ENCODE measurements at regions not wholly inside any gene's neighbourhood (a gene's known extent, or its start where the extent isn't known, plus 50 kb on each side); places are given as distances from the start of the nearest gene placed in this dataset.

DNA sequence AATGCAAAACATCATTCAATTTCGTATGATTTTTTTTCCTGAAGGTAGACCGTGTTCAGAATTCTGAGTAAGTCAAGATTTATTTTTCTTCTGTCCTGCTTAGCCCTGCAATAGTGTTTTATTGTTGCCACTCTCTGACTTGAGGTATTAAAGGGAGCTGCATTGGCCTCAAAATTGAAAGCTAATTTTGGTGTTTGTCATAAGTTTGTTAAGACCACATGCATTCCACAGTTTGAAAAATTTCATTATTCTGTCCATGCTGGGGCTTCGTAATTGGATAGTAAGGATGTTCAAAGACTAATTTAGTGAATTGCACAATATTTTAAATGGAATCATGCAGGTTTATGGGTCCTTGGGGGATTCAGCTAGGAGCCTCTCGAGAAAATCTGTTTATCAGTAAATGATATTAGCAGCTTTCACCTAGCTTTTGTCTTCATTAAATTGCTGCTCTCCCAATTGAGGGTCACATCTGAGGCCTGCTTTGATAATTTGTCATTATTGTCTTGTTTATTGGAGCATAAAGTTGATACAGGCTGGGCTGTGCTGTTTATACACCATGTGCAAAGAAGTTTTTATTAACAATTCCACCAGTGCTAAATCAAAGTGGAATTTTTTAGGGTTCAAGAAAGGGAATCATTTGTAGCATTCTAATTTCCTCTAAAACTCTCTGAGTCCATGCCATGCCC is 339.8 kb upstream of the OBI1 start:
- H3K36me3 Mint-ChIP-seq = no peaks in the 10 kb centered on the region
- DNase-seq = no peak
- no peak overlapping the region for H3K27ac Mint-ChIP-seq
- no peak overlapping the region for H3K4me3 Mint-ChIP-seq
- no peaks in the 10 kb centered on the region for H3K9me3 Mint-ChIP-seq
- H3K27me3 Mint-ChIP-seq = peaks cover 12% of the 10 kb centered on the region
- H3K4me1 Mint-ChIP-seq = no peaks in the 10 kb centered on the region

GRCh38 chr13:78997902-78998629 is 339.1 kb upstream of the OBI1 start:
- Mint-ChIP-seq H3K36me3 (no peaks in the 10 kb centered on the region), H3K4me1 (no peaks in the 10 kb centered on the region), H3K27me3 (peaks cover 13% of the 10 kb centered on the region), H3K9me3 (no peaks in the 10 kb centered on the region), H3K4me3 (no peak overlapping the region), H3K27ac (no peak overlapping the region)
- DNase-seq = no peak

DNA sequence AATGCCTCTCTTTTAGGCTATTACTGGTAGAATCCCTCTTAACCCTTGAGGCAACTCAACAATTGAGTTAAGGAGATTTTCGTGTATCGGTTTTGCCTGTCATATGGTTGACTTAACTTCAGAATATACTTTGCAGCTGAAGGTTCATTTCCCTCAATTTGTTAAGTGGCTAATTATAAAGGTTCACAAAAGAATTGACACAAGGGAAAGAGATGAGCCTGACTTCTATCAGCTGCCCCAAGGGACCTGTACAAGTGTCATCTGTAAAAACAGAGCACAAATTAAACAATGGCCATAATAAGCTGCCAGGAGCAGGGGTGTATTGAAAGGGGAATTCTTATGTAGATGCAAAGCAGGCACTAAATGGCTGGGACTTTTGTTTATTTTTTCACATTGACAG is 334.8 kb upstream of the OBI1 start:
- Mint-ChIP-seq H3K9me3 (no peaks in the 10 kb centered on the region), H3K27ac (no peak overlapping the region), H3K4me3 (no peak overlapping the region), H3K4me1 (no peaks in the 10 kb centered on the region), H3K27me3 (peaks cover 8% of the 10 kb centered on the region), H3K36me3 (no peaks in the 10 kb centered on the region)
- DNase-seq = no peak

DNA sequence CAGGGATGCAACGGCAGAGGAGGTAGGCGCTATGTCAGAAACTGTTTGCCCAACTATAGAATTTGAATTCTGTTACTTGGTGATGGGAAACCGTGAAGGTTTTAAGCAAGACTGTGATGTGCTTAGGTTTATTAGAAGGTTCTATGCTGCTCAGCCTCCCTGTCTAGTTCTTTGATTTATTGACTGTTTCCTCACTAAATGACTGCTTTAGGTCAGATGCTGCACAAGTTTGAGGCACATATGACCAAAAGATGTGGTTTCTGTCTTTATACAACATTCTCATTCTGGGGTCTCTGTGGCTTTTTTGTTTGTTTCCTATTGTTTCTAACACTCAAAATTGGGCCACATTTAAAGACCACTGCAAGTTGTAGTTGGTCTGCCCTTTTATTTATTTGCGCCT is 323.0 kb upstream of the OBI1 start:
- no peaks in the 10 kb centered on the region for H3K9me3 Mint-ChIP-seq
- no peak for DNase-seq
- H3K27ac Mint-ChIP-seq = no peak overlapping the region
- H3K4me1 Mint-ChIP-seq = no peaks in the 10 kb centered on the region
- no peak overlapping the region for H3K4me3 Mint-ChIP-seq
- H3K27me3 Mint-ChIP-seq = peaks cover 29% of the 10 kb centered on the region
- no peaks in the 10 kb centered on the region for H3K36me3 Mint-ChIP-seq

- H3K36me3 Mint-ChIP-seq = no peaks in the 10 kb centered on the region
- no peaks in the 10 kb centered on the region for H3K9me3 Mint-ChIP-seq
- H3K27ac Mint-ChIP-seq = no peak overlapping the region
- no peak for DNase-seq
- H3K4me3 Mint-ChIP-seq = no peak overlapping the region
- H3K27me3 Mint-ChIP-seq = peaks cover 31% of the 10 kb centered on the region
- no peaks in the 10 kb centered on the region for H3K4me1 Mint-ChIP-seq
These were observed 320.4 kb upstream of the OBI1 start for GRCh38 chr13:78979349-78979748.

GRCh38 chr13:78978381-78978998 is 319.5 kb upstream of the OBI1 start:
- H3K4me1 Mint-ChIP-seq = no peaks in the 10 kb centered on the region
- peaks cover 32% of the 10 kb centered on the region for H3K27me3 Mint-ChIP-seq
- H3K9me3 Mint-ChIP-seq = no peaks in the 10 kb centered on the region
- no peak overlapping the region for H3K27ac Mint-ChIP-seq
- no peak for DNase-seq
- H3K4me3 Mint-ChIP-seq = no peak overlapping the region
- no peaks in the 10 kb centered on the region for H3K36me3 Mint-ChIP-seq

DNA sequence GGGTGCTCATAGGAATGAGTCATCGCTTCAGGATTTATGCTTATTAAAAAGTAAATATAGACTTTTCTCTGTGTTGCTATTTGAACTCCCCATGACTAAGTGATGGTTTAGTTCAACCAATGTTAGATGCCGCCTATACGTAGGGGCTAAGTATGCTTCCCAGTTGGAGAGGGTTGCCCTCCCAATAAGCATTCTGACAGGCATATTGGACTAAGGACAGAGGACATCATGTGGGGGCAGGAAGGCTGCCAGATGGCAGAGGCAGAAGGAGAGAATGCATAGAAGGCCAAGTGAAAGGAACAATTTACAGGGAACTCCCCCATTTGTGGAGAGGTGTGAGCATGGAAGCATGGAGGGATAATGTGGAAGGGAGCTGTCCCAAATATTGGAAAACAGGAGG is 318.4 kb upstream of the OBI1 start:
- H3K27ac Mint-ChIP-seq = no peak overlapping the region
- peaks cover 26% of the 10 kb centered on the region for H3K27me3 Mint-ChIP-seq
- no peaks in the 10 kb centered on the region for H3K4me1 Mint-ChIP-seq
- no peak for DNase-seq
- H3K36me3 Mint-ChIP-seq = no peaks in the 10 kb centered on the region
- no peaks in the 10 kb centered on the region for H3K9me3 Mint-ChIP-seq
- no peak overlapping the region for H3K4me3 Mint-ChIP-seq

GRCh38 chr13:78976696-78977095 is 317.7 kb upstream of the OBI1 start:
- H3K36me3 Mint-ChIP-seq = no peaks in the 10 kb centered on the region
- H3K4me3 Mint-ChIP-seq = no peak overlapping the region
- no peaks in the 10 kb centered on the region for H3K9me3 Mint-ChIP-seq
- DNase-seq = no peak
- H3K4me1 Mint-ChIP-seq = no peaks in the 10 kb centered on the region
- H3K27me3 Mint-ChIP-seq = peaks cover 25% of the 10 kb centered on the region
- H3K27ac Mint-ChIP-seq = no peak overlapping the region

GRCh38 chr13:78972561-78972960 is 313.6 kb upstream of the OBI1 start:
- no peak overlapping the region for H3K4me3 Mint-ChIP-seq
- H3K4me1 Mint-ChIP-seq = no peaks in the 10 kb centered on the region
- H3K27ac Mint-ChIP-seq = no peak overlapping the region
- peaks cover 24% of the 10 kb centered on the region for H3K27me3 Mint-ChIP-seq
- H3K9me3 Mint-ChIP-seq = no peaks in the 10 kb centered on the region
- no peak for DNase-seq
- no peaks in the 10 kb centered on the region for H3K36me3 Mint-ChIP-seq

- Mint-ChIP-seq H3K4me3 (no peak overlapping the region), H3K27ac (no peak overlapping the region), H3K36me3 (no peaks in the 10 kb centered on the region), H3K4me1 (no peaks in the 10 kb centered on the region), H3K9me3 (no peaks in the 10 kb centered on the region), H3K27me3 (peaks cover 20% of the 10 kb centered on the region)
- DNase-seq = no peak
These were observed 312.5 kb upstream of the OBI1 start for GRCh38 chr13:78971355-78972025.

GRCh38 chr13:78960881-78961280 is 301.9 kb upstream of the OBI1 start:
- Mint-ChIP-seq H3K36me3 (no peaks in the 10 kb centered on the region), H3K4me1 (no peaks in the 10 kb centered on the region), H3K9me3 (no peaks in the 10 kb centered on the region), H3K4me3 (no peak overlapping the region), H3K27ac (no peak overlapping the region), H3K27me3 (peaks cover 12% of the 10 kb centered on the region)
- no peak for DNase-seq

DNA sequence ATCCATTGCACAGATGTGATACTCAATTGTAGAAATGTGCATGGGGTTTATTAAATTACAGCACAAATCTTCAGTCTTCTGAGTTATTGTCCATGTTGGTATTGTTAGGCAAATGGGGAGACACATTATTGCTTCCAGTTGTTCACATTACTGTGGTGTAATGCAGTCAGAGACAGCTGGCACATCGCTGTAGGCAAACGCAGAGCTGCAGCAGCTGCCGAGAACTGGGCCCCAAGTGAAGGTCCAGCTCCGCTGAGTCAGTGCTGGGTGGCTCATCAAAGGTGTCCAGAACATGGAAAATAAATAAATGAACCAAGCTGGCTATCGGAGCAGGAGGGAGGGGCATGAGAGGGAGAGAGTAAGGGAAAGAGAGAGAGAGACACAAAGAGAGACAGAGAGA is 299.1 kb upstream of the OBI1 start:
- no peak overlapping the region for H3K4me3 Mint-ChIP-seq
- no peaks in the 10 kb centered on the region for H3K36me3 Mint-ChIP-seq
- H3K27ac Mint-ChIP-seq = no peak overlapping the region
- no peaks in the 10 kb centered on the region for H3K4me1 Mint-ChIP-seq
- peaks cover 15% of the 10 kb centered on the region for H3K27me3 Mint-ChIP-seq
- DNase-seq = no peak
- H3K9me3 Mint-ChIP-seq = no peaks in the 10 kb centered on the region

- no peaks in the 10 kb centered on the region for H3K9me3 Mint-ChIP-seq
- H3K36me3 Mint-ChIP-seq = no peaks in the 10 kb centered on the region
- no peaks in the 10 kb centered on the region for H3K27me3 Mint-ChIP-seq
- H3K4me1 Mint-ChIP-seq = no peaks in the 10 kb centered on the region
- no peak for DNase-seq
- H3K27ac Mint-ChIP-seq = no peak overlapping the region
- H3K4me3 Mint-ChIP-seq = no peak overlapping the region
These were observed 281.6 kb upstream of the OBI1 start for GRCh38 chr13:78940455-78941130.

DNA sequence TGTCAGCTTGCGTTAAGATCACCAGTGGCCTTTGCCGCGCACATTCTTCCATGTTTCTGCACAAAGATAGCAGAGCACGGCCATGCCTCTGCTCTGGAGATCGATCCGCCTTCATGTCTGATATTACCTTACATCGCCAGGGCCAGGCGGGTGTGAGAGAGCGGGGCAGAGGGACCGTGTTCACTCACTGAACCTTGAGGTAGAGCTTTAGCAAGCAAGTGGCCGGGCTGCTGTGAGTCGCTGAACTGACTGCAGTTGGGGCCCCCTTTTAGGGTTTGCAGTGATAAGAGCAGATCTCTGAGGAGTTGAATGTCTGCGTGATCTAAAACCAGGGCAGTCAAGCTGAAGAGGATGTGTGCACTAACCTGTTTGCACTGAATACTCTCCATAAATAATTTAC is 275.4 kb upstream of the OBI1 start:
- Mint-ChIP-seq H3K36me3 (no peaks in the 10 kb centered on the region), H3K4me3 (no peak overlapping the region), H3K27me3 (no peaks in the 10 kb centered on the region), H3K4me1 (no peaks in the 10 kb centered on the region), H3K9me3 (no peaks in the 10 kb centered on the region), H3K27ac (no peak overlapping the region)
- DNase-seq = no peak

DNA sequence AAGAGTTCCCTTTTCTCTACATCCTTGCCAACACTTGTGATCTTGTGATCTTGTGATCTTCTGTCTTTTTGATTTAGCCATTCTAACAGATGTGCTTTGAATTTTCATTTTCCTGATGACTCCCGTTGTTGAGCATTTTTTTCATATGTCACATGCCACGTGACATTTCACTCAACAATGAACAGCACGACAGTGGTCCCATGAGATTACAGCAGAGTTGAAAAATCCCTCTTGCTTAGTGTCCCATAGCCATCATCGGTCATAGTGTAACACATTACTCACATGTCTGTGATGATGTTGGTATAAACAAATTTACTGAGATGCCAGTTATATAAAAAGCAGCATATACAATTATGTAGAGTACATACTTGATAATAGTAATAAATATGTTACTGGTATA is 256.1 kb upstream of the OBI1 start:
- H3K9me3 Mint-ChIP-seq = no peaks in the 10 kb centered on the region
- H3K4me1 Mint-ChIP-seq = no peaks in the 10 kb centered on the region
- no peak overlapping the region for H3K4me3 Mint-ChIP-seq
- no peaks in the 10 kb centered on the region for H3K36me3 Mint-ChIP-seq
- H3K27me3 Mint-ChIP-seq = no peaks in the 10 kb centered on the region
- DNase-seq = no peak
- H3K27ac Mint-ChIP-seq = no peak overlapping the region
